ENCODE measurements at regions not wholly inside any gene's neighbourhood (a gene's known extent, or its start where the extent isn't known, plus 50 kb on each side); places are given as distances from the start of the nearest gene placed in this dataset.
"Not testable (repeated sequence)": the region's sequence is repeated elsewhere in the genome, so short reads cannot be mapped to it uniquely, and the experiment has no call there.

GRCh38 chr10:33878238-33878786 lies 543.8 kb upstream of the NRP1 start:
- WGBS, result 96% methylated on average over 10 of the region's 10 CpGs
- H3K9ac ChIP-seq (ENCODE audit: low read depth, low read length), result no peak overlapping the region
- no peak overlapping the region for H3K4me3 ChIP-seq (ENCODE audit: low read length)
- no peaks in the 10 kb centered on the region for H3K4me1 ChIP-seq (ENCODE audit: insufficient read depth, low read length)
- H3K27ac ChIP-seq (ENCODE audit: low read depth, low read length), result no peak overlapping the region
- no peaks in the 10 kb centered on the region for H3K27me3 ChIP-seq (ENCODE audit: insufficient read depth, low read length)
- H3K9me3 ChIP-seq (ENCODE audit: insufficient read depth, low read depth, low read length), result no peaks in the 10 kb centered on the region
- no peaks in the 10 kb centered on the region for H3K36me3 ChIP-seq (ENCODE audit: insufficient read depth, low read length)

GRCh38 chr10:33876584-33877400 lies 542.3 kb upstream of the NRP1 start:
- Histone ChIP-seq H3K36me3 (ENCODE audit: insufficient read depth, low read length) (no peaks in the 10 kb centered on the region), H3K27me3 (ENCODE audit: insufficient read depth, low read length) (no peaks in the 10 kb centered on the region), H3K27ac (ENCODE audit: low read depth, low read length) (no peak overlapping the region), H3K4me3 (ENCODE audit: low read length) (no peak overlapping the region), H3K4me1 (ENCODE audit: insufficient read depth, low read length) (no peaks in the 10 kb centered on the region), H3K9ac (ENCODE audit: low read depth, low read length) (no peak overlapping the region), H3K9me3 (ENCODE audit: insufficient read depth, low read depth, low read length) (no peaks in the 10 kb centered on the region)
- 96% methylated on average over 9 of the region's 9 CpGs for WGBS

DNA sequence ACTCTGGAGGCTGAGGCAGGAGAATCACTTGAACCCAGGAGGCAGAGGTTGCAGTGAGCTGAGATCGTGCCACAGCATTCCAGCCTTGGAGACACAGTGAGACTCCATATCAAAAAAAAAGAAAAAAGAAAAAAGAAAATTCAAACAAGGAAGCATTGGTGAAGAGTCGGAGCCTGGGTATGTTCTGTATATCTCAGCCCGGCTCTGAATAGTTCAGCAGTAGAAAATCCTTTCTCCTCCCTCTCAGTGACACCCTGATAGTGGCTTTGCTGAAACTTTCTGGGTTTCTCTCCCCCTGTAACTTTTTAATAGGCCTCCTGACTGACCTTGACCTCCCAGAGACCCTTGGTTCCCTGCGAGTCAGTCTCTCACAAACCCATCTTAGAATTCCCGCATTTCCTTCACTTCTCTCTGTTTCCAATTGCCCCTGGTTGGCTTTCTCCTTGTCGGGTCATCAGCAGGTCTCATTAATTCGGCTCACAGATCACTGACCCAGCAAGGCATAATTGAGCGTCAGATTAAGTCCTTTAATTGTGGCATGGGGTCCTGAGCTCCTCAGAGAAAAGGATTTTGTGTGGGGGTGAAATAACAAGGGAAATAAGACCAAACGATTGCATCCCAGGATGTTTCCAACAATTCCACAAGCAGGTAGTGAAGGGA lies 541.6 kb upstream of the NRP1 start:
- Histone ChIP-seq H3K4me3 (ENCODE audit: low read length) (no peak overlapping the region), H3K27ac (ENCODE audit: low read depth, low read length) (no peak overlapping the region), H3K9ac (ENCODE audit: low read depth, low read length) (no peak overlapping the region), H3K36me3 (ENCODE audit: insufficient read depth, low read length) (no peaks in the 10 kb centered on the region), H3K4me1 (ENCODE audit: insufficient read depth, low read length) (no peaks in the 10 kb centered on the region), H3K27me3 (ENCODE audit: insufficient read depth, low read length) (no peaks in the 10 kb centered on the region), H3K9me3 (ENCODE audit: insufficient read depth, low read depth, low read length) (no peaks in the 10 kb centered on the region)
- 85% methylated on average over 9 of the region's 9 CpGs for WGBS

DNA sequence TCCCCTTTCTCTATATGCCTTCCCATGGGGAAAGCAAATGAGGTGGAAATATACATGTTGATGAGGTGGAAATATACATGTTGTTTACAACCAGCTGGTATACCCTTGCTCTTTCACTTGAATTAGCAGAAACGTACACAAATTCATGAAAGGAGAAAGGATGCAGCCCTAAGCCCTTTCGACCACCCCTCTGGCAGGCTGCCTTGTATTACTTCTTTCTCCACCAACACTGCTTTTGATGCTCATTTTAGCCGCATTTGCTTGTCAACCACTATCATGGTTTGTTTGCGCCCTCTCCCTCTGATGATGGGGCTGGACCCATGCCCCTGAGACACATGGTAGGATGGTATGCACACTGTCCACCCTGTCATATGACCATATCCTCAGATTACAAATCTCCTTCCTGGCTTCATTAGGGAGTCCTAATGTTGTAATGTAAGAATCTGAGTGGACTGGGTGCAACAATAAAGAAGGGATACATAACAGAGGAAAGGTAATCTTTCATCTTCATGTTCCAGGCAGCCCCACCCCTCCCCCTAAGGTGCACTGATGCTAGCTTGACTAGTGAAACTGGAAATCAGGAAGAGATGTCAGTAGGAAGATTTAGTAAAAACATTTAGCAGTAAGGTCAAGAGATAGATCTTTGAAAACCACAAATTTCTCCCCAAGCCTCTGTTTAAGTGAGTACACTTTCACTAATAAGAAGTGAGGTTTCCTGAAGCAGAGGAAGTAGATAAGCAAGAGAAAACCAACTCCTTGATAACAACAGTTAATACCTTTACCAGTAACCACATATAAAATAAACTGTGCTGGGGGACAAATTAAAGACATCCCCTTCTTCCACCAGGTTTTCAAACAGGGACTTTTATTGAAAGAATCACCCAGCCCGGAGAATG lies 536.8 kb upstream of the NRP1 start:
- Histone ChIP-seq H3K4me1 (ENCODE audit: insufficient read depth, low read length) (no peaks in the 10 kb centered on the region), H3K9ac (ENCODE audit: low read depth, low read length) (no peak overlapping the region), H3K27me3 (ENCODE audit: insufficient read depth, low read length) (no peaks in the 10 kb centered on the region; the same call in 1 of the 2 replicates), H3K36me3 (ENCODE audit: insufficient read depth, low read length) (no peaks in the 10 kb centered on the region), H3K4me3 (ENCODE audit: low read length) (no peak overlapping the region), H3K27ac (ENCODE audit: low read depth, low read length) (no peak overlapping the region), H3K9me3 (ENCODE audit: insufficient read depth, low read depth, low read length) (no peaks in the 10 kb centered on the region)
- WGBS, result 89% methylated on average over 5 of the region's 5 CpGs

GRCh38 chr10:33869481-33869880 lies 535.0 kb upstream of the NRP1 start:
- WGBS, result 91% methylated on average over 2 of the region's 2 CpGs

GRCh38 chr10:33869028-33869427 lies 534.6 kb upstream of the NRP1 start:
- H3K27me3 ChIP-seq (ENCODE audit: insufficient read depth, low read length), result no peaks in the 10 kb centered on the region; the same call in 1 of the 2 replicates
- H3K4me1 ChIP-seq (ENCODE audit: insufficient read depth, low read length), result no peaks in the 10 kb centered on the region
- H3K27ac ChIP-seq (ENCODE audit: low read depth, low read length), result no peak overlapping the region
- 85% methylated on average over 2 of the region's 3 CpGs for WGBS
- no peak overlapping the region for H3K9ac ChIP-seq (ENCODE audit: low read depth, low read length)
- no peaks in the 10 kb centered on the region for H3K9me3 ChIP-seq (ENCODE audit: insufficient read depth, low read depth, low read length)
- no peaks in the 10 kb centered on the region for H3K36me3 ChIP-seq (ENCODE audit: insufficient read depth, low read length)
- no peak overlapping the region for H3K4me3 ChIP-seq (ENCODE audit: low read length)

More at GRCh38 chr10:33869481-33869880, 535.0 kb upstream of the NRP1 start:
- no peak overlapping the region for H3K4me3 ChIP-seq (ENCODE audit: low read length)
- H3K9ac ChIP-seq (ENCODE audit: low read depth, low read length), result no peak overlapping the region
- H3K9me3 ChIP-seq (ENCODE audit: insufficient read depth, low read depth, low read length), result no peaks in the 10 kb centered on the region
- H3K36me3 ChIP-seq (ENCODE audit: insufficient read depth, low read length), result no peaks in the 10 kb centered on the region
- no peak overlapping the region for H3K27ac ChIP-seq (ENCODE audit: low read depth, low read length)
- no peaks in the 10 kb centered on the region; the same call in 1 of the 2 replicates for H3K27me3 ChIP-seq (ENCODE audit: insufficient read depth, low read length)
- H3K4me1 ChIP-seq (ENCODE audit: insufficient read depth, low read length), result no peaks in the 10 kb centered on the region

DNA sequence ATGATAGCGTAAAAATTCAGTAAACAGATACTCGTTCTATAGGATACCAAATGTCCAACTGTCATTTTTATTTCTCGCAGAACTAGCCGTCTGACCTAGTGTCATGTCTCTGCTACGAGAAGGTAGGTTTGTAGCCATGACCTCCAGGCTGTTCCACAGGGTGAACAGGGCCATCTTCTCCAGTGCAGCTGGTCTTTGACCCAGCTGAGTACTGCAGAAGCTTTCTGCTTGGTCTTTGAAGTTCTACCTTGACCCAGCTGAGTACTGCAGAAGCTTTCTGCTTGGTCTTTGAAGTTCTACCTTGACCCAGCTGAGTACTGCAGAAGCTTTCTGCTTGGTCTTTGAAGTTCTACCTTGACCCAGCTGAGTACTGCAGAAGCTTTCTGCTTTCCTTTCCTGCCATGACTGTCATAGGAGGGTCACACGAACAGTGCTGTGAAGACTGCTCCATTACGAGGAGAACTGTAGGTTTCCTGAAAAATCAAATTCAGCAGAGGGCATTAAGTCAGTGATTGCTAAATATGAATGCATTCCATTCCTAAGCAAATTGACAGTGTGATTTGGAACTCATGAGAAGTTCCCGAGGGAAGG lies 532.8 kb upstream of the NRP1 start:
- not testable (repeated sequence) for H3K9me3 ChIP-seq (ENCODE audit: insufficient read depth, low read depth, low read length); H3K36me3 ChIP-seq (ENCODE audit: insufficient read depth, low read length); H3K27ac ChIP-seq (ENCODE audit: low read depth, low read length); H3K9ac ChIP-seq (ENCODE audit: low read depth, low read length); H3K27me3 ChIP-seq (ENCODE audit: insufficient read depth, low read length); H3K4me3 ChIP-seq (ENCODE audit: low read length)
- 97% methylated on average over 8 of the region's 8 CpGs for WGBS
- H3K4me1 ChIP-seq (ENCODE audit: insufficient read depth, low read length), result peaks cover 11% of the 10 kb centered on the region; the same call in 1 of the 2 replicates

- no peak overlapping the region for H3K9ac ChIP-seq (ENCODE audit: low read depth, low read length)
- H3K9me3 ChIP-seq (ENCODE audit: insufficient read depth, low read depth, low read length), result no peaks in the 10 kb centered on the region
- no peak overlapping the region for H3K27ac ChIP-seq (ENCODE audit: low read depth, low read length)
- peaks cover 18% of the 10 kb centered on the region for H3K4me1 ChIP-seq (ENCODE audit: insufficient read depth, low read length)
- 82% methylated on average over 2 of the region's 3 CpGs for WGBS
- no peaks in the 10 kb centered on the region for H3K27me3 ChIP-seq (ENCODE audit: insufficient read depth, low read length)
- no peaks in the 10 kb centered on the region for H3K36me3 ChIP-seq (ENCODE audit: insufficient read depth, low read length)
- H3K4me3 ChIP-seq (ENCODE audit: low read length), result no peak overlapping the region
These were observed 528.9 kb upstream of the NRP1 start for GRCh38 chr10:33863352-33863751.

DNA sequence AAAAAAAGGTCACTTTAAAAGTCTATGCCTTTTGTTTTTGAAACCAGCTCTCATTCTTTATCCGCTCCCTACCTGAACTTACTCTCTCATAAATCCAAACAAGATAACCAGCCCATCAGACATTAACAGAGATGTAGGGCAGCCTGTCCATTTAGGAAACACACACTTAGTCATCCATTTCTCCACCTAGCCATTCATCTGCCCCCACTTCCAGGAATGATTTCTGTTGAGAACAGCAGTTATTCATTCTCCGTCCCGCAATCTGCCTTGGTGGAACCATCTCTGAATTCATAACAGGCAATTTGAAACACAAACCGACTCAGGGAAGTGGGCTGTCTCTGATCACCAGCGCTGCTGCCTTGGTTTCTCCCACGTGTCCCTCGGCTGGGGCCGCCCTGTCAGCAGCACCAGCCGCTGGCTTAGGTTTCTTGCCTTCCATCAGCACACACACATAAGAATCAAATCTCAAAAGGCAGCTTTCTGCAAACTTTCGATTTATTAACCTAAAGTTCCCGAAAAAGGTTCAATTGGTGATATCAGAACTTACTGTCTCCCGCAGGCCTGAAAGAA lies 528.2 kb upstream of the NRP1 start:
- Histone ChIP-seq H3K27ac (ENCODE audit: low read depth, low read length) (no peak overlapping the region), H3K27me3 (ENCODE audit: insufficient read depth, low read length) (no peaks in the 10 kb centered on the region), H3K9me3 (ENCODE audit: insufficient read depth, low read depth, low read length) (no peaks in the 10 kb centered on the region), H3K4me1 (ENCODE audit: insufficient read depth, low read length) (peaks cover 18% of the 10 kb centered on the region), H3K9ac (ENCODE audit: low read depth, low read length) (no peak overlapping the region), H3K36me3 (ENCODE audit: insufficient read depth, low read length) (no peaks in the 10 kb centered on the region), H3K4me3 (ENCODE audit: low read length) (no peak overlapping the region)
- 89% methylated on average over 12 of the region's 12 CpGs for WGBS

- WGBS, result 91% methylated on average over 3 of the region's 3 CpGs
- no peaks in the 10 kb centered on the region for H3K36me3 ChIP-seq (ENCODE audit: insufficient read depth, low read length)
- no peak overlapping the region for H3K27ac ChIP-seq (ENCODE audit: low read depth, low read length)
- H3K27me3 ChIP-seq (ENCODE audit: insufficient read depth, low read length), result no peaks in the 10 kb centered on the region
- no peaks in the 10 kb centered on the region for H3K9me3 ChIP-seq (ENCODE audit: insufficient read depth, low read depth, low read length)
- peaks cover 18% of the 10 kb centered on the region for H3K4me1 ChIP-seq (ENCODE audit: insufficient read depth, low read length)
- no peak overlapping the region for H3K4me3 ChIP-seq (ENCODE audit: low read length)
- no peak overlapping the region for H3K9ac ChIP-seq (ENCODE audit: low read depth, low read length)
These were observed 527.4 kb upstream of the NRP1 start for GRCh38 chr10:33861833-33862232.
